ENCODE measurements at regions not wholly inside any gene's neighbourhood (a gene's known extent, or its start where the extent isn't known, plus 50 kb on each side); places are given as distances from the start of the nearest gene placed in this dataset.

DNA sequence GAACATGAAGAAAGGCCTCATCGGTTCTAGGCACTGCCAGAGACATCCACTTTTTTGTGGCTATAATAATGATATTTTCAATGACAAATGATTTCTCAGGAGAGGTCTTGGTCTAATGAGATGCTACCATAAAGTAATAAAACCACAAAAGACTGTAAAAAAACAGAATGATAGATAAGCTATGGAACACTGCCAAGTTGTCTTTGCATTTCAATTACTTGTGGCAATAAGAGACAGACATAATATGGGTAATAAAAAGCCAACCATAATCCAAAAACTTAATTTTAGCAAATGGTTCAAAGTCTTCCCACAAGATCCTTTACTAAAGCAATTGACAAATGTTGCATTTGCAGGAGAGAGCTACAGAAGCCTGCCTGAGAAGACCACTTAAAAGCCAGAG is 292.5 kb downstream of the ATPSCKMT start:
- TF ChIP-seq, protein P1, sequence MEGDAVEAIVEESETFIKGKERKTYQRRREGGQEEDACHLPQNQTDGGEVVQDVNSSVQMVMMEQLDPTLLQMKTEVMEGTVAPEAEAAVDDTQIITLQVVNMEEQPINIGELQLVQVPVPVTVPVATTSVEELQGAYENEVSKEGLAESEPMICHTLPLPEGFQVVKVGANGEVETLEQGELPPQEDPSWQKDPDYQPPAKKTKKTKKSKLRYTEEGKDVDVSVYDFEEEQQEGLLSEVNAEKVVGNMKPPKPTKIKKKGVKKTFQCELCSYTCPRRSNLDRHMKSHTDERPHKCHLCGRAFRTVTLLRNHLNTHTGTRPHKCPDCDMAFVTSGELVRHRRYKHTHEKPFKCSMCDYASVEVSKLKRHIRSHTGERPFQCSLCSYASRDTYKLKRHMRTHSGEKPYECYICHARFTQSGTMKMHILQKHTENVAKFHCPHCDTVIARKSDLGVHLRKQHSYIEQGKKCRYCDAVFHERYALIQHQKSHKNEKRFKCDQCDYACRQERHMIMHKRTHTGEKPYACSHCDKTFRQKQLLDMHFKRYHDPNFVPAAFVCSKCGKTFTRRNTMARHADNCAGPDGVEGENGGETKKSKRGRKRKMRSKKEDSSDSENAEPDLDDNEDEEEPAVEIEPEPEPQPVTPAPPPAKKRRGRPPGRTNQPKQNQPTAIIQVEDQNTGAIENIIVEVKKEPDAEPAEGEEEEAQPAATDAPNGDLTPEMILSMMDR (IDR thresholded peaks at IDR 0.05; ENCODE audit: poor library complexity, severe bottlenecking) = no peak
- no peak for TF ChIP-seq SMC3 (conservative IDR thresholded peaks at IDR 0.05; ENCODE audit: poor library complexity)
- TF ChIP-seq, protein P2, sequence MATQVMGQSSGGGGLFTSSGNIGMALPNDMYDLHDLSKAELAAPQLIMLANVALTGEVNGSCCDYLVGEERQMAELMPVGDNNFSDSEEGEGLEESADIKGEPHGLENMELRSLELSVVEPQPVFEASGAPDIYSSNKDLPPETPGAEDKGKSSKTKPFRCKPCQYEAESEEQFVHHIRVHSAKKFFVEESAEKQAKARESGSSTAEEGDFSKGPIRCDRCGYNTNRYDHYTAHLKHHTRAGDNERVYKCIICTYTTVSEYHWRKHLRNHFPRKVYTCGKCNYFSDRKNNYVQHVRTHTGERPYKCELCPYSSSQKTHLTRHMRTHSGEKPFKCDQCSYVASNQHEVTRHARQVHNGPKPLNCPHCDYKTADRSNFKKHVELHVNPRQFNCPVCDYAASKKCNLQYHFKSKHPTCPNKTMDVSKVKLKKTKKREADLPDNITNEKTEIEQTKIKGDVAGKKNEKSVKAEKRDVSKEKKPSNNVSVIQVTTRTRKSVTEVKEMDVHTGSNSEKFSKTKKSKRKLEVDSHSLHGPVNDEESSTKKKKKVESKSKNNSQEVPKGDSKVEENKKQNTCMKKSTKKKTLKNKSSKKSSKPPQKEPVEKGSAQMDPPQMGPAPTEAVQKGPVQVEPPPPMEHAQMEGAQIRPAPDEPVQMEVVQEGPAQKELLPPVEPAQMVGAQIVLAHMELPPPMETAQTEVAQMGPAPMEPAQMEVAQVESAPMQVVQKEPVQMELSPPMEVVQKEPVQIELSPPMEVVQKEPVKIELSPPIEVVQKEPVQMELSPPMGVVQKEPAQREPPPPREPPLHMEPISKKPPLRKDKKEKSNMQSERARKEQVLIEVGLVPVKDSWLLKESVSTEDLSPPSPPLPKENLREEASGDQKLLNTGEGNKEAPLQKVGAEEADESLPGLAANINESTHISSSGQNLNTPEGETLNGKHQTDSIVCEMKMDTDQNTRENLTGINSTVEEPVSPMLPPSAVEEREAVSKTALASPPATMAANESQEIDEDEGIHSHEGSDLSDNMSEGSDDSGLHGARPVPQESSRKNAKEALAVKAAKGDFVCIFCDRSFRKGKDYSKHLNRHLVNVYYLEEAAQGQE (IDR thresholded peaks at IDR 0.05; ENCODE audit: borderline replicate concordance) = no peak
- TF ChIP-seq EP300 (conservative IDR thresholded peaks at IDR 0.05; ENCODE audit: poor library complexity, severe bottlenecking) = no peak
- TF ChIP-seq POLR2AphosphoS5 (IDR thresholded peaks at IDR 0.05) = no peak

All from neural cell (in vitro differentiated cells).